HG02943 (cell line): ENCODE measurements at regions not wholly inside any gene's neighbourhood (a gene's known extent, or its start where the extent isn't known, plus 50 kb on each side); places are given as distances from the start of the nearest gene placed in this dataset.

Experiments used
- ATAC-seq: cut with Tn5 transposase; IDR thresholded peaks from one replicate; pipeline ENCODE4 v1.9.1; 2021; ENCODE audit warnings: mild to moderate bottlenecking, low read depth, moderate library complexity; ENCODE audit not compliant: unreplicated experiment

GRCh38 chr3:144197582-144197981, 226.0 kb downstream of the DIPK2A start:
- no peak for ATAC-seq

GRCh38 chr3:144200004-144200403, 228.4 kb downstream of the DIPK2A start:
- no peak for ATAC-seq

DNA sequence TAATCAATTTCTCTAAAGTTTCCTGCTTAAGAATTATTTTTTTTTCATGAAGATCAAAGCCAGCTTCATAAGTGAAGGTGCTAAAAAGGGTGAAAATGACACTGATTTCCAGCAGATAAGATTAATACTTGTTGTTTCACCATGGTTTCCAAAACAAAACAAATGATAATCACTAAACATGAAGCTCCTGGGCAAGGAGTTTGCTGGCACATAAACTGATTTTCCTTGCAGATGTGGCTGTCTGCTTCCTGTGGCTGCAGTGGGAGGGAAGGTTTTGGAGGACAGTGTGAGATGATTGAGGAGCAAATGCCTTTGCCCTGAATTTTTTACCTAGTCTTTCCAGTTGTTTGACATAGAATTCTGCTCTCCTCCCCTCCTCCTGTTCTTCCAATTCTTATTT, 228.8 kb downstream of the DIPK2A start:
- no peak for ATAC-seq

GRCh38 chr3:144221761-144222160, 250.1 kb downstream of the DIPK2A start:
- ATAC-seq = no peak

GRCh38 chr3:144229330-144229729, 257.7 kb downstream of the DIPK2A start:
- no peak for ATAC-seq

DNA sequence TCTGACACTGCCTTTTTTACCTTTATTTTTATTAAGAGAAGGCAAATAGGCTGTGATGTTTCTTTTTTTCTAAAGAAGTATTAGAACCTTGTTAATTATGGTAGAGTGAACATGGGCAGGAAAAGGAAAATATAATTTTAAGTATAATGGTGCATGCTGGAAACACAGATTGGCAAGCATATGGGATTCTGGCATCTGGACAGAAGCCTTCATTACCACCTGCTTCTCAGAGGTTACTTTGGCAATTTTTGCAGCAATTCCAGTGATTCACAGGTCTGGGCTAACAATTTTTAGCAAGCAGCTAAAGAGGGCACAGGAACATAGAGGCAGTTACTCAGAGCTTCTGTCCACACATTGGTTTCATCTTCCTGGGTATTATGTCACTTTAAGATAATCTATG, 258.3 kb downstream of the DIPK2A start:
- ATAC-seq = no peak

DNA sequence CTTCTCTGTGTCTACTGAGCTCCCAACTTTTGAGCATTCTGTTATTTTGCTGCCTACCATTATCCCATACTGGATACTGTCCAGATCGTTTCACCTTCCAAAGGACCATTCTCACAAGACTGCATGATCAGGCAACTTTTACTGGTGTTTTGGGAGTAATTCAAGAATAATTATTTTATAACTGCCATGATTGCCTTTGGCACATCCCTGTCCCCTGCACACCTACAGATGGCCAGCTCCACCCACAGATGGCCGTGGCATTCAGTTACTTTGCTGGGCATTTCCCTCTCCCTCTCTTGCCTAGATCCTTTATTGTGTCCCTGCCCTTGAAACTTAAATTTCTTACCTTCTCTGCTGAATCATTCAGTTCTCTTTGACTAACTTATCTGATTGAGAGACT, 263.9 kb downstream of the DIPK2A start:
- no peak for ATAC-seq

- ATAC-seq = no peak
Observed at GRCh38 chr3:144237351-144237750, 265.7 kb downstream of the DIPK2A start.

DNA sequence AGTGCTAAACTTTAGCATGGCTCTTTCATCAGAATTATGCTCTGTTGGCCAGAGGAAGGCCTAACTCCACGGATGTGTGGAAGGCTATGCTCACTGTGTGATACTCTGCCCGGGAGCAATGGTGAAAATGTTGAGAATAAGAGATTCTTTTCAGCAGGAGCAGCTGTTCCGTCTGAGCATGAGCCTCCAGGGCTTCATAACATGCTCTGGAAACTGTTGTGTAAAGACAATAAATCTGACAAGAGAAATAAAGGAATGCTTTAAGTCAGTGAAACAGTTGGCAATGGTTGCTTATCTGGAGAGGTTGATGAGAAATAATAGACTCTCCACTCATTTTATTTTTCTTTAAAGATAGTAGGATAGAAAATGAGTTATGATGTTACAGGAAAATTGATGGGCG, 269.8 kb downstream of the DIPK2A start:
- no peak for ATAC-seq

DNA sequence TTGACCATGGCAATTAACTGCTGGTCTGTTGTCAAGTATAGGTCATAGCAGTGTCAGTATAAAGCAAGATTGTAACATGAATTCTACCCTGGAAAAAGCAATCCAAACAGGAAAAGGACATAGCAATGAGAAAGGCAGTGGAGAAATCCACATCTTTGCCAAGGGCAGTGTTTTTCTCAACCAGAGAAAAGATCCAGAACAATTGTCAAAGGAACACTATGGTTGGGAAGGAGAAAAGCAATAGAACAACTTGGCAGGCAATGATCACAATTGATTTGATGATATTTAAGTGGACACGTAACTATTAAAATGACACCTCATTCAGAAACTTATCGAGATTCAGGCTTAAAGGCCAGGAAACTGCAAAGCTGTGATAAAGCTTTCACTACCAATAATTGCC, 271.1 kb downstream of the DIPK2A start:
- ATAC-seq = no peak

- ATAC-seq = no peak
Observed at GRCh38 chr3:144244662-144245061, 273.0 kb downstream of the DIPK2A start.

GRCh38 chr3:144252896-144253295, 281.3 kb downstream of the DIPK2A start:
- no peak for ATAC-seq

DNA sequence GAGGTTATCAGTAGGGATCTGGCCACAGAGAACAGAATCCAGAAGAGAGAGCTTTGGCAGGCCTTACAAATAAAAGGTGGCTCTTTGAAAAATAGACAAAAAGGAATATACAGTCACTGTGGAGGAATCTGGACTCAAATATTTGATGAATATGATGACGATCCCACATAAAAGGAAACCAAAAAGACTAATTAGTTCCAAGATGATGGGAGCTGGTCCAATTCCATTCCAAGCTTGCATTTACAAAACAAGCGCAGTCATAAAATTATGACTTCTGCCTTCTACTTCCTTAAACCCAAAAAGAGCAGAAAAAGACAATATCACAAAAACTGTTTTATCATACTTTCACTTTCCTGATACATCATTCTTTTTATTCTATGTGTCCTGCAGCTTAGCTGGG, 285.8 kb downstream of the DIPK2A start:
- no peak for ATAC-seq

DNA sequence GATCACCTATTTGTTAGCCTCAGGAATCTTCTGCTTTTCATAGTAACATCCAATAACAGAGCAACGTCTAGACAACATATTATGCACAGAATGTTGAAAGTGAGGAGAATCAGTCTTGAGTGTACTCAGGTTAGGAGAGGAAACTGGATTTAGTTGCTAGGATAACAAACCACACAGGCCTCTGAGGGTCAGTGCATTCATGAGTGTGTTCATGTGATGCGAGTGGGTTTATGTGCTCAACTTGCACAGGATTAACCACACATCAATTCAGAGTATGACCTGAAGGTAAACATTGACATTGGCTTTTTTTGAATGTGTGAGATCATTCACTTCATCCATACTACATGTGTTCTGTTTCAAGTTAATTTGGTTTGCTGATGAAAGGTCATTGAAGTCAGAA, 287.6 kb downstream of the DIPK2A start:
- no peak for ATAC-seq

DNA sequence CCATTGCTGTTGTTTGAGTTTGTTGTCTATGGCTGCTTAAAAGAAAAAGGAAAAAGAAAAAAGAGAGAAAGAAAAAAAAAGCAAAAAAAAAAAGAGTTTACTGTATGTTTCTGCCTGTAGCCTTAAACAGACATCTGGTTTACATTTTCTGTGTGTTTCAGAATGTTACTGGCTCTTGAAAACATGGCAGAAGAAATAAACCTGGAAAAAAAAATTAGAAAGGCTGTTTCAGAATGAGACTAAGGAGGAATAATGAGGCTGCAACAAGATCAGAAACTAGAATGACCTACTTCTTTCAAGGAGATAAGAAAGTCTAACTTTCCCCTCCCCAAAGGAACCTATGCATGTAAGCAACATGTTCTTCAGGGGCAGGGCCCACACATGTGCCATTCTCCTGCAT, 292.1 kb downstream of the DIPK2A start:
- ATAC-seq = no peak

- ATAC-seq = no peak
Observed at GRCh38 chr3:144264350-144264749, 292.7 kb downstream of the DIPK2A start.

DNA sequence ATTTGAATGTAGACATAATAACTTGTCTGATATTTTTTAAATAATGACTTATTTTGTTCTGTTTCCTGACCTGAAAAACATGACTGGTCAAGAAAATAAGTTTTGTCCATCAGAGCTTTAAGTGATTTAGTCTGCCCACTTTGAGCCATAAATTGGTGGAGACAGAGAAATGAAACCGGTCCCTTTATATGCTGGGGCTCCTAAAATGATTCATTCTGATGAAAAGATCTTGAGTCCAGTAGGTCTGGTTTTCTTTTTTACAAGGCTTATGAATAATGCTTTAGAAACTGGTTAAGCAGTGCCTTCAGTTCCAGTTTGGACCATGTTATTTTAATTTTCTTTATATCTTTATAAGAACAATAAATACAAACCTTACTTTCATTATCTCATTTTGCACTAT, 293.2 kb downstream of the DIPK2A start:
- ATAC-seq = no peak

GRCh38 chr3:144265542-144266100, 294.0 kb downstream of the DIPK2A start:
- ATAC-seq = no peak

- no peak for ATAC-seq
Observed at GRCh38 chr3:144270100-144270499, 298.5 kb downstream of the DIPK2A start.

- no peak for ATAC-seq
Observed at GRCh38 chr3:144272680-144273079, 301.1 kb downstream of the DIPK2A start.

GRCh38 chr3:144273601-144274000, 302.0 kb downstream of the DIPK2A start:
- ATAC-seq = no peak

DNA sequence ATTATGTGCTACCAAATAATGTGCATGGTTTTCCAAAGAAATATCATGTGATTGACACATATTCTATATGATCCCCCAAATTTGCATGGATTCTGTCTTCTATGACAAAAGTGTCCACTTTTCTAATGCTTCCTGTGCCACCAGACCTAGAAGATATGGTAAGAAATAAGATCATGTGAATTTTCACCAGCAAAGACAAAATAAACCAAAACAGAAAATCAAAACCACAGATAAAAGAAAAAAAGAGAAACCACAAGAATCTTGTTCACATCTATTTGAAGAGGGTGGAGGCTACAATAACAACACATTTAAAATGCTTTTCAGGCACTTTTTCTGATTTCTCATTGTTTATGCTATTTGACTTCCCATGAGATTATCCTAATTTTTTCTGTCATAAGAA, 303.4 kb downstream of the DIPK2A start:
- ATAC-seq = no peak

GRCh38 chr3:144282313-144282712, 310.7 kb downstream of the DIPK2A start:
- no peak for ATAC-seq
